ENCODE measurements at regions not wholly inside any gene's neighbourhood (a gene's known extent, or its start where the extent isn't known, plus 50 kb on each side); places are given as distances from the start of the nearest gene placed in this dataset.

DNA sequence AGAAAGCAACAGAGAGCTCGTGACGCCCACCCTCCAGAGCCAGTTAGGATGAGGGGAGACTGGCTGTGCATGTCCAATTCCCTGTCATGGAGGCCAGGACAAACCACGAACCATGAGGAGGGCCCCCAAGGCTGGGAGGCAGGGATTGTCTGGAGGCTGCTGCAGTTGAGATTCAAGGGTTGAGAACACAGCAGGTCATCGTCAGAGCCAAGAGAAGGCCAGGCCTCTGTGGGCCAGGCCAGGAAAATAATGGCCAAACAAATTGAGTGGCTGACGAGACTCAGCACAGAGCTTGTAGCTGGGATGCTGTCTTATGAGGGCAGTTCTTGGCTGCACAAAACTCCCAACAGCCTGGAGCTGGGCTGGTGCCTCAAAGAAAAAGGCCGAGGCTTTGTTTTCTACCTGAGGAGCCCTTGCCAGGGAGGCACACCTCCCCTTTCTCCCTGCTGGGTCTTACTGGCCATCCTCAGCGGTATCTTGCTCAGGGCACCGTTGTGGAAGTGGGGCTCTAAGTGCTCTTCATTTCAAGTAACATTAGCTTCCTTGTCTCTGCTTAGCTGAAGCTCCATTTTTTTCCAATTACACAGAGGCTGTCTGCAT, 665.9 kb downstream of the BCL11B start:
- H3K27ac Mint-ChIP-seq = no peak overlapping the region
- ChIA-PET CTCF (no interaction called here), POLR2A (no interaction called here)
- ATAC-seq (no peak), DNase-seq (ENCODE audit: low spot score) (no peak)
- no peaks in the 10 kb centered on the region for H3K9me3 Mint-ChIP-seq
- no peak overlapping the region for H3K4me3 Mint-ChIP-seq
- H3K36me3 Mint-ChIP-seq = no peaks in the 10 kb centered on the region
- TF ChIP-seq NFATC4 (CRISPR knock-in tag; IDR thresholded peaks at IDR 0.05) (no peak), GABPB1 (CRISPR knock-in tag; IDR thresholded peaks at IDR 0.05) (no peak), ATF2 (CRISPR knock-in tag; IDR thresholded peaks at IDR 0.05; ENCODE audit: borderline replicate concordance, low read depth) (no peak)
- H3K27me3 Mint-ChIP-seq (ENCODE audit: low read depth) = no peaks in the 10 kb centered on the region
- no peaks in the 10 kb centered on the region for H3K4me1 Mint-ChIP-seq

GRCh38 chr14:98606816-98607215, 665.2 kb downstream of the BCL11B start:
- H3K27ac Mint-ChIP-seq = no peak overlapping the region
- CTCF ChIA-PET = no interaction called here

GRCh38 chr14:98607341-98607910, 664.6 kb downstream of the BCL11B start:
- H3K27me3 Mint-ChIP-seq (ENCODE audit: low read depth) = no peaks in the 10 kb centered on the region; the same call in 1 of the 2 replicates
- H3K4me1 Mint-ChIP-seq = peaks cover 11% of the 10 kb centered on the region
- no peak for ATAC-seq
- H3K9me3 Mint-ChIP-seq = no peaks in the 10 kb centered on the region
- H3K27ac Mint-ChIP-seq = no peak overlapping the region
- no peak for DNase-seq (ENCODE audit: low spot score)
- ChIA-PET CTCF (no interaction called here), POLR2A (interaction anchor here (0.6 kb wide), 1 partner anchor 783 kb away, joined by 3 read pairs; no protein-coding TSS in a partner anchor)
- no peaks in the 10 kb centered on the region for H3K36me3 Mint-ChIP-seq
- no peak overlapping the region for H3K4me3 Mint-ChIP-seq
- TF ChIP-seq FOXP1 (CRISPR knock-in tag; IDR thresholded peaks at IDR 0.05; ENCODE audit: borderline replicate concordance) (no peak), ATF3 (CRISPR knock-in tag; conservative IDR thresholded peaks at IDR 0.05) (no peak), HMGXB4 (CRISPR knock-in tag; IDR thresholded peaks at IDR 0.05) (no peak), SMAD4 (CRISPR knock-in tag; IDR thresholded peaks at IDR 0.05) (no peak), RELA (CRISPR knock-in tag; IDR thresholded peaks at IDR 0.05; ENCODE audit: borderline replicate concordance) (no peak), PREB (CRISPR knock-in tag; IDR thresholded peaks at IDR 0.05; ENCODE audit: borderline replicate concordance) (no peak), PRRX2 (CRISPR knock-in tag; IDR thresholded peaks at IDR 0.05) (no peak), GABPB1 (CRISPR knock-in tag; IDR thresholded peaks at IDR 0.05) (no peak), TCF7 (CRISPR knock-in tag; IDR thresholded peaks at IDR 0.05; ENCODE audit: low read depth) (no peak), E2F5 (CRISPR knock-in tag; IDR thresholded peaks at IDR 0.05) (no peak), OVOL2 (CRISPR knock-in tag; IDR thresholded peaks at IDR 0.05; ENCODE audit: borderline replicate concordance) (no peak), SOX15 (CRISPR knock-in tag; IDR thresholded peaks at IDR 0.05) (no peak), MAX (CRISPR knock-in tag; IDR thresholded peaks at IDR 0.05) (no peak), ZNF317 (CRISPR knock-in tag; IDR thresholded peaks at IDR 0.05; ENCODE audit: borderline replicate concordance, low read depth) (no peak)
- TF ChIP-seq, protein P1, sequence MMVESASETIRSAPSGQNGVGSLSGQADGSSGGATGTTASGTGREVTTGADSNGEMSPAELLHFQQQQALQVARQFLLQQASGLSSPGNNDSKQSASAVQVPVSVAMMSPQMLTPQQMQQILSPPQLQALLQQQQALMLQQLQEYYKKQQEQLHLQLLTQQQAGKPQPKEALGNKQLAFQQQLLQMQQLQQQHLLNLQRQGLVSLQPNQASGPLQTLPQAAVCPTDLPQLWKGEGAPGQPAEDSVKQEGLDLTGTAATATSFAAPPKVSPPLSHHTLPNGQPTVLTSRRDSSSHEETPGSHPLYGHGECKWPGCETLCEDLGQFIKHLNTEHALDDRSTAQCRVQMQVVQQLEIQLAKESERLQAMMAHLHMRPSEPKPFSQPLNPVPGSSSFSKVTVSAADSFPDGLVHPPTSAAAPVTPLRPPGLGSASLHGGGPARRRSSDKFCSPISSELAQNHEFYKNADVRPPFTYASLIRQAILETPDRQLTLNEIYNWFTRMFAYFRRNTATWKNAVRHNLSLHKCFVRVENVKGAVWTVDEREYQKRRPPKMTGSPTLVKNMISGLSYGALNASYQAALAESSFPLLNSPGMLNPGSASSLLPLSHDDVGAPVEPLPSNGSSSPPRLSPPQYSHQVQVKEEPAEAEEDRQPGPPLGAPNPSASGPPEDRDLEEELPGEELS (CRISPR knock-in tag; IDR thresholded peaks at IDR 0.05) = no peak

More at GRCh38 chr14:98606816-98607215, 665.2 kb downstream of the BCL11B start:
- peaks cover 5% of the 10 kb centered on the region for H3K4me1 Mint-ChIP-seq
- no peaks in the 10 kb centered on the region; the same call in 1 of the 2 replicates for H3K27me3 Mint-ChIP-seq (ENCODE audit: low read depth)
- TF ChIP-seq ATF1 (CRISPR knock-in tag; IDR thresholded peaks at IDR 0.05) (no peak), ATF2 (CRISPR knock-in tag; IDR thresholded peaks at IDR 0.05; ENCODE audit: borderline replicate concordance, low read depth) (no peak), ZBTB21 (CRISPR knock-in tag; IDR thresholded peaks at IDR 0.05; ENCODE audit: borderline replicate concordance) (no peak), NFE2L1 (CRISPR knock-in tag; IDR thresholded peaks at IDR 0.05) (no peak), OVOL2 (CRISPR knock-in tag; IDR thresholded peaks at IDR 0.05; ENCODE audit: borderline replicate concordance) (no peak), ZNF219 (CRISPR knock-in tag; IDR thresholded peaks at IDR 0.05; ENCODE audit: borderline replicate concordance) (no peak)
- H3K4me3 Mint-ChIP-seq = no peak overlapping the region
- POLR2A ChIA-PET = interaction anchor here (0.6 kb wide), 1 partner anchor 784 kb away, joined by 3 read pairs; no protein-coding TSS in a partner anchor
- no peak for ATAC-seq
- no peak for DNase-seq (ENCODE audit: low spot score)
- H3K9me3 Mint-ChIP-seq = no peaks in the 10 kb centered on the region
- H3K36me3 Mint-ChIP-seq = no peaks in the 10 kb centered on the region

Data from WTC11 (cell line).